ENCODE measurements at regions not wholly inside any gene's neighbourhood (a gene's known extent, or its start where the extent isn't known, plus 50 kb on each side); places are given as distances from the start of the nearest gene placed in this dataset.

- TF ChIP-seq CTCF (conservative IDR thresholded peaks at IDR 0.05 in 1 of 2, IDR thresholded peaks at IDR 0.05 in 1 of 2; ENCODE audit: extremely low read depth in 1 of 2, insufficient read depth in 1 of 2, low read depth in 1 of 2, low read length in 2 of 2): no peak
- no peak for TF ChIP-seq EZH2 (IDR thresholded peaks at IDR 0.05; ENCODE audit: borderline replicate concordance, low read length)
Observed at GRCh38 chr14:82528016-82528415, 994.4 kb upstream of the SEL1L start.

Data from mammary epithelial cell (primary cell).